Naive thymus-derived CD4-positive, alpha-beta T cell (primary cell): ENCODE measurements at regions not wholly inside any gene's neighbourhood (a gene's known extent, or its start where the extent isn't known, plus 50 kb on each side); places are given as distances from the start of the nearest gene placed in this dataset.
"Not testable (repeated sequence)": the region's sequence is repeated elsewhere in the genome, so short reads cannot be mapped to it uniquely, and the experiment has no call there.

Experiments used
- ATAC-seq: fragments of 150-1000 bp; cut with Tn5 transposase; 2 replicates; pipeline ENCODE4 v1.10.0; 2021; ENCODE audit warnings: mild to moderate bottlenecking, moderate library complexity
- CTCF ChIA-PET: fragments of 350-600 bp; sonication (Branson Sonifier 250); formaldehyde crosslinking; loops from one replicate; lab custom pipeline; 2021; ENCODE audit warnings: antibody characterized with exemption; lab: Charles Lee
- POLR2A ChIA-PET: fragments of 350-600 bp; sonication (Branson Sonifier 250); formaldehyde crosslinking; loops from one replicate; lab custom pipeline; 2021; ENCODE audit warnings: antibody characterized with exemption, inconsistent platforms; lab: Charles Lee
- DNase-seq, 9 donors: peaks; one replicate each; pipeline versions ENCODE4 v3.0.0 to v3.0.0-alpha.2; 2020 to 2022; ENCODE audit warnings: mixed read lengths in 1 of 9
- H3K27ac ChIP-seq: one replicate; pipeline ENCODE4 v1.7.0; 2013; ENCODE audit warnings: mild to moderate bottlenecking, low read depth, low read length, moderate library complexity
- H3K27me3 ChIP-seq, 2 donors: one replicate each; pipeline ENCODE4 v1.7.0; 2013; ENCODE audit warnings: low read length in 2 of 2, mild to moderate bottlenecking in 2 of 2, moderate library complexity in 2 of 2; ENCODE audit not compliant: control insufficient read depth in 2 of 2, insufficient read depth in 2 of 2
- H3K36me3 ChIP-seq, 3 experiments: 1 replicate in 2 of 3; 2 replicates in 1 of 3; pipeline ENCODE4 v1.7.0; 2013; ENCODE audit warnings: low read length in 3 of 3, mild to moderate bottlenecking in 3 of 3, moderate library complexity in 1 of 3; ENCODE audit not compliant: insufficient read depth in 3 of 3, control insufficient read depth in 2 of 3
- H3K4me1 ChIP-seq, 2 donors: one replicate each; pipeline ENCODE4 v1.7.0; 2013; ENCODE audit warnings: low read length in 2 of 2, mild to moderate bottlenecking in 2 of 2, moderate library complexity in 1 of 2; ENCODE audit not compliant: control insufficient read depth in 2 of 2, insufficient read depth in 2 of 2
- H3K4me3 ChIP-seq: 2 replicates; pipeline ENCODE4 v1.7.0; 2013; ENCODE audit warnings: mild to moderate bottlenecking, low read length
- H3K9me3 ChIP-seq, 3 experiments: 1 replicate in 2 of 3; 2 replicates in 1 of 3; pipeline ENCODE4 v1.7.0; 2013; ENCODE audit warnings: low read length in 3 of 3; ENCODE audit not compliant: control insufficient read depth in 2 of 3
- H3K27ac Mint-ChIP-seq, 9 donors: one replicate each; pipeline ENCODE4 v1.8.0; 2020 to 2022; ENCODE audit warnings: mixed read lengths in 9 of 9, mild to moderate bottlenecking in 8 of 9, moderate library complexity in 5 of 9, inconsistent platforms in 2 of 9
- H3K27me3 Mint-ChIP-seq, 5 donors: one replicate each; pipeline ENCODE4 v1.8.0; 2021 to 2022; ENCODE audit warnings: mixed read lengths in 5 of 5, mild to moderate bottlenecking in 1 of 5
- H3K36me3 Mint-ChIP-seq, 5 donors: one replicate each; pipeline ENCODE4 v1.8.0; 2020 to 2022; ENCODE audit warnings: mixed read lengths in 5 of 5, mild to moderate bottlenecking in 3 of 5, inconsistent platforms in 1 of 5
- H3K4me1 Mint-ChIP-seq, 7 donors: one replicate each; pipeline ENCODE4 v1.8.0; 2020 to 2022; ENCODE audit warnings: mixed read lengths in 7 of 7, mild to moderate bottlenecking in 3 of 7, inconsistent platforms in 1 of 7
- H3K4me3 Mint-ChIP-seq, 10 donors: one replicate each; pipeline ENCODE4 v1.8.0; 2020 to 2022; ENCODE audit warnings: mild to moderate bottlenecking in 10 of 10, mixed read lengths in 10 of 10, moderate library complexity in 6 of 10, inconsistent platforms in 2 of 10
- H3K9me3 Mint-ChIP-seq, 11 donors: one replicate each; pipeline ENCODE4 v1.8.0; 2020 to 2022; ENCODE audit warnings: mixed read lengths in 11 of 11, mild to moderate bottlenecking in 4 of 11, inconsistent platforms in 1 of 11, moderate library complexity in 1 of 11
- intact Hi-C, 2 donors: fragments of 100-400 bp; cut with micrococcal nuclease; formaldehyde crosslinking; loops; one replicate each; pipeline ENCODE4 v1.15.1; 2023

- H3K27me3 Mint-ChIP-seq, H3K27me3 ChIP-seq: not testable (repeated sequence)
Observed at GRCh38 chr12:10453-10852, 56.1 kb upstream of the IQSEC3 start.

GRCh38 chr12:10879-11812, 55.4 kb upstream of the IQSEC3 start:
- POLR2A ChIA-PET, H3K27me3 ChIP-seq, H3K36me3 Mint-ChIP-seq, H3K27me3 Mint-ChIP-seq, intact Hi-C loops, H3K9me3 Mint-ChIP-seq, H3K4me1 Mint-ChIP-seq, DNase-seq, H3K36me3 ChIP-seq, H3K4me3 ChIP-seq, H3K4me3 Mint-ChIP-seq, H3K4me1 ChIP-seq, H3K27ac ChIP-seq, CTCF ChIA-PET, H3K9me3 ChIP-seq, H3K27ac Mint-ChIP-seq: not testable (repeated sequence)
- peak; percentile 32 for ATAC-seq

More at GRCh38 chr12:10453-10852, 56.1 kb upstream of the IQSEC3 start:
- CTCF ChIA-PET, H3K4me1 Mint-ChIP-seq, H3K36me3 Mint-ChIP-seq, H3K36me3 ChIP-seq, H3K9me3 Mint-ChIP-seq, DNase-seq, intact Hi-C loops, H3K4me1 ChIP-seq, H3K9me3 ChIP-seq, H3K4me3 ChIP-seq, H3K27ac Mint-ChIP-seq, H3K4me3 Mint-ChIP-seq, ATAC-seq, POLR2A ChIA-PET, H3K27ac ChIP-seq: not testable (repeated sequence)

GRCh38 chr12:12306-12705, 54.3 kb upstream of the IQSEC3 start:
- H3K4me3 Mint-ChIP-seq, H3K27me3 Mint-ChIP-seq, intact Hi-C loops, DNase-seq, H3K27ac Mint-ChIP-seq, H3K36me3 ChIP-seq, CTCF ChIA-PET, H3K36me3 Mint-ChIP-seq, H3K9me3 ChIP-seq, ATAC-seq, H3K27me3 ChIP-seq, H3K9me3 Mint-ChIP-seq, POLR2A ChIA-PET, H3K4me1 ChIP-seq, H3K4me3 ChIP-seq, H3K4me1 Mint-ChIP-seq, H3K27ac ChIP-seq: not testable (repeated sequence)

GRCh38 chr12:12725-13640, 53.6 kb upstream of the IQSEC3 start:
- CTCF ChIA-PET, H3K9me3 Mint-ChIP-seq, DNase-seq, H3K36me3 ChIP-seq, ATAC-seq, H3K4me1 ChIP-seq, H3K4me1 Mint-ChIP-seq, H3K4me3 ChIP-seq, H3K36me3 Mint-ChIP-seq, H3K27ac ChIP-seq, H3K4me3 Mint-ChIP-seq, intact Hi-C loops, H3K9me3 ChIP-seq, POLR2A ChIA-PET, H3K27me3 ChIP-seq, H3K27me3 Mint-ChIP-seq: not testable (repeated sequence)
- peak overlapping the region in 1 of 9 donors; percentile 33 for H3K27ac Mint-ChIP-seq

GRCh38 chr12:13841-14240, 52.7 kb upstream of the IQSEC3 start:
- H3K4me3 ChIP-seq, H3K9me3 Mint-ChIP-seq, DNase-seq, H3K27me3 Mint-ChIP-seq, CTCF ChIA-PET, POLR2A ChIA-PET, intact Hi-C loops, H3K27me3 ChIP-seq, H3K4me1 Mint-ChIP-seq, H3K4me3 Mint-ChIP-seq, H3K4me1 ChIP-seq, H3K9me3 ChIP-seq, H3K27ac Mint-ChIP-seq, H3K36me3 ChIP-seq, H3K36me3 Mint-ChIP-seq, H3K27ac ChIP-seq, ATAC-seq: not testable (repeated sequence)

GRCh38 chr12:14696-15095, 51.9 kb upstream of the IQSEC3 start:
- POLR2A ChIA-PET: not testable (repeated sequence)

More at GRCh38 chr12:14696-15095, 51.9 kb upstream of the IQSEC3 start:
- H3K36me3 ChIP-seq, CTCF ChIA-PET, ATAC-seq, H3K27me3 ChIP-seq, H3K4me3 Mint-ChIP-seq, H3K4me1 ChIP-seq, H3K4me1 Mint-ChIP-seq, H3K4me3 ChIP-seq, H3K27ac Mint-ChIP-seq, H3K27ac ChIP-seq, intact Hi-C loops, H3K9me3 ChIP-seq, H3K27me3 Mint-ChIP-seq, DNase-seq, H3K9me3 Mint-ChIP-seq, H3K36me3 Mint-ChIP-seq: not testable (repeated sequence)
